Endothelial cell of umbilical vein (primary cell): ENCODE measurements at regions not wholly inside any gene's neighbourhood (a gene's known extent, or its start where the extent isn't known, plus 50 kb on each side); places are given as distances from the start of the nearest gene placed in this dataset.

Experiments used
- EZH2 ChIP-seq: IDR thresholded peaks from 2 replicates; pipeline ENCODE4 v1.6.1; 2012; ENCODE audit warnings: borderline replicate concordance, low read depth, mild to moderate bottlenecking, moderate library complexity, low read length, inconsistent platforms; ENCODE audit not compliant: severe bottlenecking
- MYC ChIP-seq: IDR thresholded peaks from one replicate; pipeline ENCODE4 v1.6.1; 2011; ENCODE audit warnings: mild to moderate bottlenecking, low read depth, low read length
- POLR2A ChIP-seq: IDR thresholded peaks from 2 replicates; pipeline ENCODE4 v1.6.1; 2012; ENCODE audit warnings: low read depth, mild to moderate bottlenecking, control low read depth, low read length
- POLR2AphosphoS5 ChIP-seq: IDR thresholded peaks from 2 replicates; pipeline ENCODE4 v1.6.1; 2012; ENCODE audit warnings: low read depth, mild to moderate bottlenecking, control low read depth, low read length, moderate library complexity; ENCODE audit not compliant: insufficient read depth
- TF ChIP-seq, protein P1 (sequence below), 2 donors: IDR thresholded peaks; 1 replicate in 1 of 2; 2 replicates in 1 of 2; pipeline ENCODE4 v1.5.1; 2011; ENCODE audit warnings: low read length in 2 of 2, mild to moderate bottlenecking in 2 of 2, moderate library complexity in 2 of 2, control low read depth in 1 of 2, inconsistent platforms in 1 of 2, low read depth in 1 of 2; ENCODE audit not compliant: insufficient read depth in 1 of 2; ENCODE audit errors: extremely low read depth in 1 of 2
- TF ChIP-seq, protein P2 (sequence below): IDR thresholded peaks from 2 replicates; pipeline ENCODE4 v1.6.1; 2011; ENCODE audit not compliant: insufficient read depth, insufficient read length

DNA sequence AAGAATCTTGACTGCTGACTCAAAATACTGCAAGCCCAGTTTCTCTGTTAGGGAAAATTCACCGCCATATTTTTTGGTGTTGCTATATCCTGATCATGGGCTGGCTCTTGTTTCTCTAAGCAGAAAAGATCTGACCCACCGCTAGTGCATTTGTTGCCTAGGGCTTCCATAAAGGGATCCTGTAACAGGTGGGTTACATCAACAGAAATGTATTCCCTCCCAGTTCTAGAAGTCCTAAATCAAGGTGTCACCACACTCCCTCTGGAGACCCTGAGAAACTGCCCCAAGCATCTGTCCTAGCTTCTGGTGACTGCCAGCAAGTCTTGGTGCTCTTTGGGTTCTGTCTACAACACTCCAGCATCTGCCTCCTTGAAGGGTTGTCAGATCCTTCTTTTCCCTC, 99.7 kb downstream of the MAF start:
- no peak for TF ChIP-seq POLR2AphosphoS5
- TF ChIP-seq, protein P1, sequence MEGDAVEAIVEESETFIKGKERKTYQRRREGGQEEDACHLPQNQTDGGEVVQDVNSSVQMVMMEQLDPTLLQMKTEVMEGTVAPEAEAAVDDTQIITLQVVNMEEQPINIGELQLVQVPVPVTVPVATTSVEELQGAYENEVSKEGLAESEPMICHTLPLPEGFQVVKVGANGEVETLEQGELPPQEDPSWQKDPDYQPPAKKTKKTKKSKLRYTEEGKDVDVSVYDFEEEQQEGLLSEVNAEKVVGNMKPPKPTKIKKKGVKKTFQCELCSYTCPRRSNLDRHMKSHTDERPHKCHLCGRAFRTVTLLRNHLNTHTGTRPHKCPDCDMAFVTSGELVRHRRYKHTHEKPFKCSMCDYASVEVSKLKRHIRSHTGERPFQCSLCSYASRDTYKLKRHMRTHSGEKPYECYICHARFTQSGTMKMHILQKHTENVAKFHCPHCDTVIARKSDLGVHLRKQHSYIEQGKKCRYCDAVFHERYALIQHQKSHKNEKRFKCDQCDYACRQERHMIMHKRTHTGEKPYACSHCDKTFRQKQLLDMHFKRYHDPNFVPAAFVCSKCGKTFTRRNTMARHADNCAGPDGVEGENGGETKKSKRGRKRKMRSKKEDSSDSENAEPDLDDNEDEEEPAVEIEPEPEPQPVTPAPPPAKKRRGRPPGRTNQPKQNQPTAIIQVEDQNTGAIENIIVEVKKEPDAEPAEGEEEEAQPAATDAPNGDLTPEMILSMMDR (IDR thresholded peaks at IDR 0.05; ENCODE audit: extremely low read depth in 1 of 2, insufficient read depth in 1 of 2, low read depth in 1 of 2, low read length in 2 of 2), result no peak
- TF ChIP-seq, protein P2, sequence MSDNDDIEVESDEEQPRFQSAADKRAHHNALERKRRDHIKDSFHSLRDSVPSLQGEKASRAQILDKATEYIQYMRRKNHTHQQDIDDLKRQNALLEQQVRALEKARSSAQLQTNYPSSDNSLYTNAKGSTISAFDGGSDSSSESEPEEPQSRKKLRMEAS, result no peak
- TF ChIP-seq EZH2, result no peak
- no peak for TF ChIP-seq POLR2A
- TF ChIP-seq MYC, result no peak
